ENCODE measurements at regions not wholly inside any gene's neighbourhood (a gene's known extent, or its start where the extent isn't known, plus 50 kb on each side); places are given as distances from the start of the nearest gene placed in this dataset.

GRCh38 chr10:113234481-113234880 is 284.4 kb downstream of the TCF7L2 start:
- DNase-seq (ENCODE audit: low read depth in 1 of 2, low spot score in 1 of 2) = no peak
- Histone ChIP-seq H3K4me3 (replicated peaks; ENCODE audit: insufficient read depth, low read length) (no peak overlapping the region), H3K27me3 (ENCODE audit: insufficient read depth, poor library complexity, severe bottlenecking) (peaks cover 6% of the 10 kb centered on the region), H3K27ac (replicated peaks) (no peak overlapping the region)
- TF ChIP-seq SPI1 (IDR thresholded peaks at IDR 0.05; ENCODE audit: borderline replicate concordance, low read depth) (no peak), CTCF (IDR thresholded peaks at IDR 0.05; ENCODE audit: insufficient read depth, low read length) (no peak), GABPA (IDR thresholded peaks at IDR 0.05; ENCODE audit: low read depth) (no peak), POLR2AphosphoS5 (IDR thresholded peaks at IDR 0.05; ENCODE audit: low read depth) (no peak)
- TF ChIP-seq, protein P1, sequence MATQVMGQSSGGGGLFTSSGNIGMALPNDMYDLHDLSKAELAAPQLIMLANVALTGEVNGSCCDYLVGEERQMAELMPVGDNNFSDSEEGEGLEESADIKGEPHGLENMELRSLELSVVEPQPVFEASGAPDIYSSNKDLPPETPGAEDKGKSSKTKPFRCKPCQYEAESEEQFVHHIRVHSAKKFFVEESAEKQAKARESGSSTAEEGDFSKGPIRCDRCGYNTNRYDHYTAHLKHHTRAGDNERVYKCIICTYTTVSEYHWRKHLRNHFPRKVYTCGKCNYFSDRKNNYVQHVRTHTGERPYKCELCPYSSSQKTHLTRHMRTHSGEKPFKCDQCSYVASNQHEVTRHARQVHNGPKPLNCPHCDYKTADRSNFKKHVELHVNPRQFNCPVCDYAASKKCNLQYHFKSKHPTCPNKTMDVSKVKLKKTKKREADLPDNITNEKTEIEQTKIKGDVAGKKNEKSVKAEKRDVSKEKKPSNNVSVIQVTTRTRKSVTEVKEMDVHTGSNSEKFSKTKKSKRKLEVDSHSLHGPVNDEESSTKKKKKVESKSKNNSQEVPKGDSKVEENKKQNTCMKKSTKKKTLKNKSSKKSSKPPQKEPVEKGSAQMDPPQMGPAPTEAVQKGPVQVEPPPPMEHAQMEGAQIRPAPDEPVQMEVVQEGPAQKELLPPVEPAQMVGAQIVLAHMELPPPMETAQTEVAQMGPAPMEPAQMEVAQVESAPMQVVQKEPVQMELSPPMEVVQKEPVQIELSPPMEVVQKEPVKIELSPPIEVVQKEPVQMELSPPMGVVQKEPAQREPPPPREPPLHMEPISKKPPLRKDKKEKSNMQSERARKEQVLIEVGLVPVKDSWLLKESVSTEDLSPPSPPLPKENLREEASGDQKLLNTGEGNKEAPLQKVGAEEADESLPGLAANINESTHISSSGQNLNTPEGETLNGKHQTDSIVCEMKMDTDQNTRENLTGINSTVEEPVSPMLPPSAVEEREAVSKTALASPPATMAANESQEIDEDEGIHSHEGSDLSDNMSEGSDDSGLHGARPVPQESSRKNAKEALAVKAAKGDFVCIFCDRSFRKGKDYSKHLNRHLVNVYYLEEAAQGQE (IDR thresholded peaks at IDR 0.05; ENCODE audit: insufficient replicate concordance, low read depth) = no peak

DNA sequence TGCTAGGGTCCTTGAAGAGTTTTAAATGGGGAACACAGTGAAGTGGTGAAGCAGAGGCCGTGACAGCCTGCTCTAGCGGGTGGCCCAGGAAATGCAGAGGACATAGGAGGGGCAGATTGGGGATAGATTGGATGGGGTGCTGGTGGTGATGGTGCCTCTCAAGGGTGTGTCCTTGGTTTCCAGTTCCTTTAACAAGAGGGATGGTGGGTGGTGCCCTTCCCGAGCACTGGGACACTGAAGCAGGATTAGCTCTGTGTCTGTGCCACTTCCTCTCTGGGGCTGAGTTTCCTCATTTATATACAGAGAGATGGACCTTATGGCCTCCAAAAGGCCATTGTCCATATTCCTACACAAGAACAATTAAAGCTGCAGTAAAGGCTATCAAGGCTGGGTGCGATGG is 285.5 kb downstream of the TCF7L2 start:
- no peak for DNase-seq (ENCODE audit: low read depth in 1 of 2, low spot score in 1 of 2)
- no peak overlapping the region for H3K27ac ChIP-seq (replicated peaks)
- peak; percentile 42; the same call in 1 of the 2 replicates for TF ChIP-seq SPI1 (IDR thresholded peaks at IDR 0.05; ENCODE audit: borderline replicate concordance, low read depth)
- no peak for TF ChIP-seq CTCF (IDR thresholded peaks at IDR 0.05; ENCODE audit: insufficient read depth, low read length)
- peaks cover 9% of the 10 kb centered on the region for H3K27me3 ChIP-seq (ENCODE audit: insufficient read depth, poor library complexity, severe bottlenecking)
- no peak overlapping the region for H3K4me3 ChIP-seq (replicated peaks; ENCODE audit: insufficient read depth, low read length)

DNA sequence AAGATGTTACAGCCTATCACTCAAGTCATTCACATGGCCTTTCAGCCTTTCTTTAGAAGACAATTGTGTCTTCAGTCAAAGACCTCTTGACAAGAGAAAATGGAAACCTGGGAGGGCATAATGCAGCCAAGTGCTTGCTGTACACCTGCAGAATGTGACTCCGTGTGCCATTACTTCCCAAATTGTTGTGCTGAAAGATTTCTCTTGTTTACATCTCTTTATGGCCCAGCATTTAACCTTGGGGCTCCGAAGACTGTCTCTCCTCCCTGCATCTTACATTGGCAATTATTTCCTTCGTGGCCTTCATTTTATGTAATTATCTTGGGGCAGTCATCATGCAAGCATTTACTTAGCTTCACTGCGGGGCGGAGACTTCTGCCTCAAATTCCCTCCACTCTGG is 287.0 kb downstream of the TCF7L2 start:
- DNase-seq (ENCODE audit: low read depth in 1 of 2, low spot score in 1 of 2) = no peak
- Histone ChIP-seq H3K27ac (replicated peaks) (no peak overlapping the region), H3K27me3 (ENCODE audit: insufficient read depth, poor library complexity, severe bottlenecking) (peaks cover 9% of the 10 kb centered on the region), H3K4me3 (replicated peaks; ENCODE audit: insufficient read depth, low read length) (no peak overlapping the region)
- TF ChIP-seq SPI1 (IDR thresholded peaks at IDR 0.05; ENCODE audit: borderline replicate concordance, low read depth) (no peak), POLR2AphosphoS5 (IDR thresholded peaks at IDR 0.05; ENCODE audit: low read depth) (no peak), GABPA (IDR thresholded peaks at IDR 0.05; ENCODE audit: low read depth) (no peak)
- TF ChIP-seq, protein P1 (IDR thresholded peaks at IDR 0.05; ENCODE audit: insufficient replicate concordance, low read depth) = no peak

GRCh38 chr10:113239566-113240350 is 289.7 kb downstream of the TCF7L2 start:
- no peak overlapping the region for H3K27ac ChIP-seq (replicated peaks)
- DNase-seq (ENCODE audit: low read depth in 1 of 2, low spot score in 1 of 2) = no peak
- H3K27me3 ChIP-seq (ENCODE audit: insufficient read depth, poor library complexity, severe bottlenecking) = peaks cover 9% of the 10 kb centered on the region
- no peak for TF ChIP-seq CTCF (IDR thresholded peaks at IDR 0.05; ENCODE audit: insufficient read depth, low read length)
- TF ChIP-seq POLR2AphosphoS5 (IDR thresholded peaks at IDR 0.05; ENCODE audit: low read depth) = no peak
- no peak overlapping the region for H3K4me3 ChIP-seq (replicated peaks; ENCODE audit: insufficient read depth, low read length)

All from HL-60 (cell line).